ENCODE measurements at regions not wholly inside any gene's neighbourhood (a gene's known extent, or its start where the extent isn't known, plus 50 kb on each side); places are given as distances from the start of the nearest gene placed in this dataset. TPM values are rescaled to one million over a fixed set of nuclear protein-coding genes. Genes with fewer than 3 reads are reported as not detected.
"Not testable (repeated sequence)": the region's sequence is repeated elsewhere in the genome, so short reads cannot be mapped to it uniquely, and the experiment has no call there.

DNA sequence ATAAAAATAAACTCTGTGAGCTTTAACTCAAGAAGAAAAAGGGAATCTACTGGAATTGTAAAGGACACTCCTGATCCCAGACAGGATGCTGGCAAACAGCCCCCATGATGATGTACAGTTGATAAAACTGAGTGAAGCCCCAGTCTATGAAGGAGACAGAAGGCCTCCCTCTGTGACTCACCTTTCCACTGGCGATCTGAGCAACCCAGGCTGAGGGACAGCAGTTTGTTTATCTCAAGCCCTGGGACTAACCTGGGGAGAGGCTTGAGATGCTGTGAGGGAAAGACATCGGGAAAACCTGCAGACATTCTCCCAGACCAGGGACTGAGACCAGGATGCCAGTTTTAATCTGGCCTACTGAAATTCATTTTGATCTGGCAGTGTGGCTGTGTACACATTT lies 104.5 kb upstream of the CDH2 start:
- ATAC-seq, result no peak
- no peak for DNase-seq (ENCODE audit: low spot score)
- intact Hi-C loops (cut with DNase I), result no loop called here

DNA sequence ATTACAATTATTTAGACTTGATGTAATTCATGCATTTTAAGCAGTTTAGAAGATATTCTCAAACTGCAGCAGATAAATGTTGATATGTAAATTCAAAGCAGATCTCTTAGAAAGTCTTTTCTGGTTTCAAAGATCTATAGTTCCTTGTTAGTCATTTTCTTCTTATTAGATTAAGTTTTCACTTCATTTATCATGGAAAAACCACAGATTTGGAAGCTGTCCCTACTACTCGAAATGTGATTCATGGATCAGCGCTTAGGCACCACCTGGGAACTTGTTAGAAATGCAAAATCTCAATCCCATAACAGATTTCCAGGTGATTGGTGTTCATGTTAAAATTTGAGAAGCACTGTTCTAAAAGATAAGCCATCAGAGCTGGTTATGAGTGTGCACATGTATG lies 92.8 kb upstream of the CDH2 start:
- intact Hi-C loops (cut with DNase I), result loop anchor here (5.0 kb wide), 1 partner anchor 1838 kb away; no protein-coding TSS in a partner anchor
- DNase-seq (ENCODE audit: low spot score) (no peak), ATAC-seq (no peak)

DNA sequence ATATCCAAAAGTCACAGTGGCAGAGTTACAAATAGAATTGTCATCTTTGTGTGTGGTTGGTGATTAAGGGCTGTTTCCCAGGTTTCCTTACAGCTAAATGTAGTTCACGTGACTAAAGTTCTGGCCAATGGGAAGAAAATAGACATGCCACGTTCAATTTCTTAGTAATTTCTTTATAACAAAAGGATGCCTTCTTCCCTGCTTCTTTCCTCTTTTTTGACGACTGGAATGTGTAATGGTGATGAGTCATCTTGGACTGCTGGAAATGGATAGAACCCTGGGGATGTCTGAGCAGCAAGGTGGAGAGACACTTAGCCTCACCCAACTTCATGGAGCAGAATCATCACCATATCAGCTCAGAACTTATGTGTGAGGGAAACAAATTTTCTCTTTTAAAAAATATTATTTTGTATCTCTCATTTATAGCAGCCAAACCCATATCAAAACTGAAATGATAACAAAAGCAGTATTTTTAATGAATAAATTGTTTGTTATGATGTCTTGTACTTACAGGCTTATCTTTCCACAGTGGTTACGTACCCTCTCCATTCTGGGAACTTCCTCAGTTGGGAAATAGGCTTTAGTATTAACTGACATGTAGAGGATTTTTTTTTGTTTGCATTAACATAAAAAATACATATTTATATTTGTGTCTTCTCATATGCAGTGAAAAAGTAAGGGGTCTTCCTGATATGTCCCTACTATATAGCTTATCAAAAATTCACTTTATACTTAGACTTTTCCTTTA lies 91.1 kb upstream of the CDH2 start:
- intact Hi-C loops (cut with DNase I), result loop anchor here (5.0 kb wide), 1 partner anchor 1839 kb away; no protein-coding TSS in a partner anchor
- ATAC-seq (no peak), DNase-seq (ENCODE audit: low spot score) (no peak)

DNA sequence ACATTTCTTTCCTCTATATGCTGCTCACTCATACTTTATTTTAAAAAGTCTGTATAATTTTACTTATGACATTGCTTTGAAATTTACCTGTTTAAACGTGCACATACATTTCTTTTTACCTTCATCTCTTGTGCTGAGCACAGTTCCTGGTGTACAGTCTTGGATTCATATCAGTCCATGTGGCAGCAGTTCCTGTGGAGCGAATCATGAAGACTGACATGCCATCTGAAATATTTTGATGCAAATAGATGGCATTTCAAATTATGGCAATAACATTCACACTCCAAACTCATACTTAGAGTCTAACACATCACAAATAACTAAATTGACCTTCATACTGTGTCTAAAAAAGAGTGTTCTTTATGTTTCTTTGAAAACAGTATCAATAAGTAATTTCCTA lies 90.3 kb upstream of the CDH2 start:
- ATAC-seq (no peak), DNase-seq (ENCODE audit: low spot score) (no peak)
- intact Hi-C loops (cut with DNase I), result loop anchor here (5.0 kb wide), 1 partner anchor 1840 kb away; no protein-coding TSS in a partner anchor

DNA sequence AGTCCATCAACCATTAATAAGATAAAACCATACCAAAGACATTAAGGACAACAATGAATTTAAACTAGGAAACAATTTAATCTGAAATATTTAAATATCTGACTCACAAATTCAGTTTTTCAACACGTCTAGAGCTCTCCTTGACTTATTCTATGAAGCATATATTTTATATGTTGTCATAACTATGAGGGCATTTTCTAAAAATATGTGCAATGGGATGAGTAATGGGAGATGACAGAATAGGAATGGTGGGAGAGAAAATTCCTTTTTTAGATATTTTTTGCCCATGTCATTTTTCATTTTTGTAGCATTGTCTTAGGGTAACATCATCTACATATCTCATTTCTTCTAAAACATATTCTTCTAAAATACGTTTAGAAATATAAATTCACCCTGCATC lies 79.2 kb upstream of the CDH2 start:
- intact Hi-C loops (cut with DNase I), result no loop called here
- ATAC-seq, result no peak
- DNase-seq (ENCODE audit: low spot score), result no peak

DNA sequence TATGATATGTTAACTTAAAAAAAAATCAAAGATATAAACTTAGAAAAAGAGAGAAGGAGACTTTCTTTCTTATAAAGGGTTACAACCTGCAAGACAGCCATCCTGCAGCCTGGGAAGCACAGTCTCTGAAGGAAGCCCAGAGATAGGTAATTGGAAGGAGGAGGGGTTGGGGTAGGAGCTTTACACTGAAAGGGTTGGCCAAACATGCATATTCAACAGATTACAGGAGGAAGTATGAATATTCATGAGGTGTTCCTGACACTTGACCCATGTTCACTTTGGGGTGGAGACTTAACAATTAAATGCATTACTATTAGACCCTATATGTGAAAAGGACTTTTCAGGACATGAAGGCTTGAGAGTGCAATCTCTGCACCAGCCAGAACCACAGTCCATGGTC lies 71.7 kb upstream of the CDH2 start:
- ATAC-seq (no peak), DNase-seq (ENCODE audit: low spot score) (no peak)
- intact Hi-C loops (cut with DNase I), result no loop called here

DNA sequence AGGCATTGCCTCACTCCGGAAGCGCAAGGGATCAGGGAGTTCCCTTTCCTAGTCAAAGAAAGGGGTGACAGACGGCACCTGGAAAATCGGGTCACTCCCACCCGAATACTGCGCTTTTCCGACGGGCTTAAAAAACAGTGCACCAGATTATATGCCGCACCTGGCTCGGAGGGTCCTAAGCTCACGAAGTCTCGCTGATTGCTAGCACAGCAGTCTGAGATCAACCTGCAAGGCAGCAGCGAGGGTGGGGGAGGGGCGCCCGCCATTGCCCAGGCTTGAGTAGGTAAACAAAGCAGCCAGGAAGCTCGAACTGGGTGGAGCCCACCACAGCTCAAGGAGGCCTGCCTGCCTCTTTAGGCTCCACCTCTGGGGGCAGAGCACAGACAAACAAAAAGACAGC lies 63.7 kb upstream of the CDH2 start:
- intact Hi-C loops (cut with DNase I); DNase-seq (ENCODE audit: low spot score); ATAC-seq: not testable (repeated sequence)

DNA sequence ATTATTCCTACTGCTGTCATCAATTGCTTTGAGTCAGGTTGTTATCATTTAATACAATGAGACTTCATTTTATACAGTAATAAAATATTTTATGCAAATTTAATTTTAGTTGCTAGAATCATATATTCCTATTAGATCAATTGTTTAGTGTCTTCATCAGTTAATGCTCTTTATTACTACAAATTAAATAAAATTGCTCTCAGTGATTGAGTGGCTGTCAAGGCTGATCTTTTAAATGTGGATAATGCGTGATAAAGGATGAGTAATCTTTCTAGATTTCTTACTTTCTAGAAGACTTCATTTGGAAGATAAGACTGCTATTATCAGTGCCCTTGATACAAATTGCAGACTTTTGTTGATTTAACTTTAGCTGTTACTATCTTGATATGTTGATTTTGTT lies 59.6 kb upstream of the CDH2 start:
- ATAC-seq (no peak), DNase-seq (ENCODE audit: low spot score) (no peak)
- intact Hi-C loops (cut with DNase I), result no loop called here

Small RNAs in the stretch of these regions (microRNA-seq; reads per million reads assigned to microRNA genes)
- not detected for gene MIR302F

Data from sciatic nerve (tissue), 2 donors.